ENCODE measurements at regions not wholly inside any gene's neighbourhood (a gene's known extent, or its start where the extent isn't known, plus 50 kb on each side); places are given as distances from the start of the nearest gene placed in this dataset.

DNA sequence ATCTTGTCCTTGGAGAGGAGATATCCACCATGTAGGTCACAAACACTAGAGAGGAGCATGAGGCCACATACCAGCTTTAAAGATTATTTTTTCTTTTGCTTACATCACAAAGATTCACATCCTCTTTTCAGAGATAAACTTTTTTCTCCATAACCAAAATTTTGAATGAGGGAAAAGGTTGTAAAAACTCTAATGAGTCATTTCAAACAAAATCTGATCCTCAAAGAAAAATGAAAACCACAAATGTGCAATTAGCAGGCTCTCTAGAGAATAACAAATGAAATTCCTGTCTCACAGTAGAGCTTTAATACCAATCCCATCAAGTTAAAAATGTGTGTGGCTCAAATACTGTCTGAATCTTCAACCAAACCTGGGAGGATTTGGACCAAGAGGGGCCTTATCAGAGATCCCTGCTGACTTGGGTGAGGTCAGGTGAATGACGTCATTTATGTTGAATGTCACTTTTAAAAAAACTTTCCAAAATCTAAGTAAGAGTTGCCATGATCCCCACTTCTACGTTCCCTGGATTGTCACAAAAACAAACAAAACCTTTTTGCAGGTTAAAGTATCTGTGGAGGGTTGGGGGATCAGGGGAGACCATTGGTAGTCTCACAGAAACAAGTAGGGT, 261.5 kb upstream of the NPSR1 start:
- Histone ChIP-seq H3K27ac (ENCODE audit: low read depth, low read length, poor library complexity, severe bottlenecking) (no peak overlapping the region), H3K27me3 (replicated peaks; ENCODE audit: insufficient read depth, low read depth, low read length, poor library complexity) (no peaks in the 10 kb centered on the region), H3K9me3 (ENCODE audit: low read depth, low read length, poor library complexity, severe bottlenecking) (no peaks in the 10 kb centered on the region), H3K4me1 (ENCODE audit: insufficient read depth, low read length, poor library complexity, severe bottlenecking) (no peaks in the 10 kb centered on the region), H3K4me3 (ENCODE audit: low read depth, low read length, poor library complexity, severe bottlenecking) (no peak overlapping the region), H3K36me3 (ENCODE audit: insufficient read depth, low read length, poor library complexity, severe bottlenecking) (no peaks in the 10 kb centered on the region)
- intact Hi-C loops (cut with micrococcal nuclease; ENCODE audit: unreplicated experiment): no loop called here
- no TSS peak for BruUV-seq (replicated peaks)
- POLR2A ChIA-PET (ENCODE audit: low non-redundant PET): no interaction called here
- DNase-seq (ENCODE audit: low spot score): no peak
- TF ChIP-seq, protein P1, sequence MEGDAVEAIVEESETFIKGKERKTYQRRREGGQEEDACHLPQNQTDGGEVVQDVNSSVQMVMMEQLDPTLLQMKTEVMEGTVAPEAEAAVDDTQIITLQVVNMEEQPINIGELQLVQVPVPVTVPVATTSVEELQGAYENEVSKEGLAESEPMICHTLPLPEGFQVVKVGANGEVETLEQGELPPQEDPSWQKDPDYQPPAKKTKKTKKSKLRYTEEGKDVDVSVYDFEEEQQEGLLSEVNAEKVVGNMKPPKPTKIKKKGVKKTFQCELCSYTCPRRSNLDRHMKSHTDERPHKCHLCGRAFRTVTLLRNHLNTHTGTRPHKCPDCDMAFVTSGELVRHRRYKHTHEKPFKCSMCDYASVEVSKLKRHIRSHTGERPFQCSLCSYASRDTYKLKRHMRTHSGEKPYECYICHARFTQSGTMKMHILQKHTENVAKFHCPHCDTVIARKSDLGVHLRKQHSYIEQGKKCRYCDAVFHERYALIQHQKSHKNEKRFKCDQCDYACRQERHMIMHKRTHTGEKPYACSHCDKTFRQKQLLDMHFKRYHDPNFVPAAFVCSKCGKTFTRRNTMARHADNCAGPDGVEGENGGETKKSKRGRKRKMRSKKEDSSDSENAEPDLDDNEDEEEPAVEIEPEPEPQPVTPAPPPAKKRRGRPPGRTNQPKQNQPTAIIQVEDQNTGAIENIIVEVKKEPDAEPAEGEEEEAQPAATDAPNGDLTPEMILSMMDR (conservative IDR thresholded peaks at IDR 0.05; ENCODE audit: low read depth, low read length): no peak
- TF ChIP-seq EZH2 (IDR thresholded peaks at IDR 0.05; ENCODE audit: borderline replicate concordance, low read depth, low read length, poor library complexity, severe bottlenecking): no peak
- CTCF ChIA-PET: no interaction called here

- ChIA-PET CTCF (no interaction called here), POLR2A (ENCODE audit: low non-redundant PET) (interaction anchor here (0.7 kb wide), 1 partner anchor 85 kb away, joined by 3 read pairs; no protein-coding TSS in a partner anchor)
- no peaks in the 10 kb centered on the region for H3K4me1 ChIP-seq (ENCODE audit: insufficient read depth, low read length, poor library complexity, severe bottlenecking)
- H3K27ac ChIP-seq (ENCODE audit: low read depth, low read length, poor library complexity, severe bottlenecking): no peak overlapping the region
- no peaks in the 10 kb centered on the region for H3K36me3 ChIP-seq (ENCODE audit: insufficient read depth, low read length, poor library complexity, severe bottlenecking)
- intact Hi-C loops (cut with micrococcal nuclease; ENCODE audit: unreplicated experiment): no loop called here
- no peaks in the 10 kb centered on the region for H3K27me3 ChIP-seq (replicated peaks; ENCODE audit: insufficient read depth, low read depth, low read length, poor library complexity)
- DNase-seq (ENCODE audit: low spot score): no peak
- BruUV-seq (replicated peaks): no TSS peak
- no peak overlapping the region for H3K4me3 ChIP-seq (ENCODE audit: low read depth, low read length, poor library complexity, severe bottlenecking)
- H3K9me3 ChIP-seq (ENCODE audit: low read depth, low read length, poor library complexity, severe bottlenecking): no peaks in the 10 kb centered on the region
- no peak for TF ChIP-seq EZH2 (IDR thresholded peaks at IDR 0.05; ENCODE audit: borderline replicate concordance, low read depth, low read length, poor library complexity, severe bottlenecking)
- TF ChIP-seq, protein P1 (conservative IDR thresholded peaks at IDR 0.05; ENCODE audit: low read depth, low read length): no peak
These were observed 256.2 kb upstream of the NPSR1 start for GRCh38 chr7:34401776-34402175.

DNA sequence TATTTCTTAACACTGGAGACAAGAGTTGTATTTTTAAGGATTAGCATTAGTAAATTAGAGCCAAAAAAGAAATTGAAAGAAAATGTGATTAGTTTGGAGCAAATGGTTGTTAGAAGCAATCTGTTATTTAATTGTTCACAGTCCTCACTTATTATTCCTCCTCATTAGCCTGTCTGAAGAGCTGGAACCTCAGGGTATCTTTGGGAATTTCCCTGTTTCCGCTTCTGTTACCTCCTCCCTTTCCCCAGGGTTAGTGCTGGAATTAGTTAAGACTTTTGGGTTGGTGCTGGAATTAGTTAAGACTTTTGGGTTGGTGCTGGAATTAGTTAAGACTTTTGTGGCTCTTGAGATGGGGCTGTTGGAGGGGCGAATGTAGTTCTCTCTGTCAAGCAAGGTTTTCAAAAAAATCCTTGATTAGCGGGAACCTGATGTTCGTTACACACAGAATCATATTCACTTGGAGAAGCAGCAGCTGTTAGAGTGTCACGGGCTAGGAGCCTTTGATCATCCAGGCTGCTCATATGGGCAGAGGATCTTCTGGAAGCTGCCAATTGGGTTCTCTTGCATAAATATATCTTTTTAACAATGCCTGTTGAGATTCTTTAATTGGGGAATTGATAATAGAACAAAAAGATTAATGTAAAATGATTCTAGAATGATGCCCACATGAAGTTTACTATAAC, 251.0 kb upstream of the NPSR1 start:
- intact Hi-C loops (cut with micrococcal nuclease; ENCODE audit: unreplicated experiment): no loop called here
- no peak for DNase-seq (ENCODE audit: low spot score)
- POLR2A ChIA-PET (ENCODE audit: low non-redundant PET): no interaction called here
- Histone ChIP-seq H3K27ac (ENCODE audit: low read depth, low read length, poor library complexity, severe bottlenecking) (no peak overlapping the region), H3K9me3 (ENCODE audit: low read depth, low read length, poor library complexity, severe bottlenecking) (no peaks in the 10 kb centered on the region), H3K36me3 (ENCODE audit: insufficient read depth, low read length, poor library complexity, severe bottlenecking) (no peaks in the 10 kb centered on the region), H3K27me3 (replicated peaks; ENCODE audit: insufficient read depth, low read depth, low read length, poor library complexity) (no peaks in the 10 kb centered on the region), H3K4me3 (ENCODE audit: low read depth, low read length, poor library complexity, severe bottlenecking) (no peak overlapping the region), H3K4me1 (ENCODE audit: insufficient read depth, low read length, poor library complexity, severe bottlenecking) (no peaks in the 10 kb centered on the region)
- CTCF ChIA-PET: no interaction called here
- no peak for TF ChIP-seq EZH2 (IDR thresholded peaks at IDR 0.05; ENCODE audit: borderline replicate concordance, low read depth, low read length, poor library complexity, severe bottlenecking)
- TF ChIP-seq, protein P1 (conservative IDR thresholded peaks at IDR 0.05; ENCODE audit: low read depth, low read length): no peak
- BruUV-seq (replicated peaks): no TSS peak

Data from A673 (cell line).